NT2/D1 (cell line): ENCODE measurements at regions not wholly inside any gene's neighbourhood (a gene's known extent, or its start where the extent isn't known, plus 50 kb on each side); places are given as distances from the start of the nearest gene placed in this dataset.

Experiments used
- YY1 ChIP-seq: IDR thresholded peaks from 2 replicates; pipeline ENCODE4 v1.6.1; 2011; ENCODE audit not compliant: insufficient read length, insufficient read depth
- ZNF274 ChIP-seq: IDR thresholded peaks from 2 replicates; pipeline ENCODE4 v1.6.1; 2011; ENCODE audit warnings: mild to moderate bottlenecking, low read depth, low read length

DNA sequence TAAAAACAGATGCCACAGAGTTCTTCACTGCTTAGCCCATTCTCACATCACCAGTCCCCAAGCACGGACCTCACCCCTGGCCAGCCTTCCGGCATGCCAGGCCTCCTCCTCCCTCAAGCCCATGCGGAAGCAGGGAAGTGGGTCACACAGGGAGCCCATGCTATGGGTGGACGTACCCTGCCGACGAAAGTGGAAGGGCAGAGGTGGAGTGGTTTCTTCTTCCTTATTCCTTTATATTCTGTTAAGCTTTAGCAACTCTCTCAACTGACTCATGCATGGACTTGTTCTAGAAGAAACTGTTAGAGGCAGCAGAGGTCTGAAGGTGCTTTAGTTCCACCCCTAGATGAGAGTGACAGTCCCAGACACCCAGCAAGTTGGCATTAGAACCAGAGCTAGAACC, 118.6 kb downstream of the LY86 start:
- TF ChIP-seq YY1 = no peak
- TF ChIP-seq ZNF274 = no peak
